ENCODE measurements at regions not wholly inside any gene's neighbourhood (a gene's known extent, or its start where the extent isn't known, plus 50 kb on each side); places are given as distances from the start of the nearest gene placed in this dataset.

GRCh38 chr9:118367383-118367782 lies 663.2 kb downstream of the TLR4 start (continued):
- TF ChIP-seq ZNF462 (CRISPR knock-in tag; IDR thresholded peaks at IDR 0.05) (no peak), STAT1 (IDR thresholded peaks at IDR 0.05; ENCODE audit: unreplicated experiment) (no peak), NANOG (IDR thresholded peaks at IDR 0.05; ENCODE audit: borderline replicate concordance) (no peak), JUNB (IDR thresholded peaks at IDR 0.05; ENCODE audit: unreplicated experiment) (no peak), POLR2AphosphoS5 (IDR thresholded peaks at IDR 0.05; ENCODE audit: low read depth) (no peak)

- H3K4me1 ChIP-seq (ENCODE audit: insufficient read depth) = peaks cover 3% of the 10 kb centered on the region; the same call in 1 of the 2 replicates
- Mint-ChIP-seq H3K4me1 (peaks cover 3% of the 10 kb centered on the region; the same call in 1 of the 3 replicates), H3K36me3 (ENCODE audit: low read depth) (no peaks in the 10 kb centered on the region; the same call in 2 of the 3 replicates), H3K9me3 (peaks cover 51% of the 10 kb centered on the region), H3K4me3 (no peak overlapping the region), H3K27ac (no peak overlapping the region), H3K27me3 (ENCODE audit: insufficient read depth, low read depth, poor library complexity) (peaks cover 2% of the 10 kb centered on the region)
- DNase-seq (ENCODE audit: low spot score) = no peak
- H2AFZ ChIP-seq = peak overlapping the region; percentile 12; the same call in 1 of the 2 replicates
- no peak overlapping the region for H3K4me3 ChIP-seq
- ATAC-seq = no peak
- H3K9me2 ChIP-seq (ENCODE audit: insufficient read depth) = no peaks in the 10 kb centered on the region
- no peaks in the 10 kb centered on the region for H3K36me3 ChIP-seq (ENCODE audit: insufficient read depth)
- no peaks in the 10 kb centered on the region for H3K27me3 ChIP-seq (ENCODE audit: insufficient read depth)
- no peaks in the 10 kb centered on the region for H3F3A ChIP-seq (replicated peaks; ENCODE audit: low read depth)
- no peaks in the 10 kb centered on the region for H4K20me1 ChIP-seq (replicated peaks; ENCODE audit: insufficient read depth)
- no peak overlapping the region for H3K27ac ChIP-seq (ENCODE audit: low read depth)
- H3K79me2 ChIP-seq (replicated peaks; ENCODE audit: insufficient read depth) = no peaks in the 10 kb centered on the region
- no peak overlapping the region for H3K4me2 ChIP-seq
- TF ChIP-seq POLR2AphosphoS5 (IDR thresholded peaks at IDR 0.05; ENCODE audit: low read depth) (no peak), CTCF (conservative IDR thresholded peaks at IDR 0.05; ENCODE audit: low read depth in 2 of 2) (no peak), REST (IDR thresholded peaks at IDR 0.05; ENCODE audit: unreplicated experiment) (no peak), EZH2phosphoT487 (IDR thresholded peaks at IDR 0.05; ENCODE audit: unreplicated experiment) (no peak)
Measured at GRCh38 chr9:118384531-118385100, 680.4 kb downstream of the TLR4 start.

All from GM23338 (cell line).